ENCODE measurements at regions not wholly inside any gene's neighbourhood (a gene's known extent, or its start where the extent isn't known, plus 50 kb on each side); places are given as distances from the start of the nearest gene placed in this dataset.

DNA sequence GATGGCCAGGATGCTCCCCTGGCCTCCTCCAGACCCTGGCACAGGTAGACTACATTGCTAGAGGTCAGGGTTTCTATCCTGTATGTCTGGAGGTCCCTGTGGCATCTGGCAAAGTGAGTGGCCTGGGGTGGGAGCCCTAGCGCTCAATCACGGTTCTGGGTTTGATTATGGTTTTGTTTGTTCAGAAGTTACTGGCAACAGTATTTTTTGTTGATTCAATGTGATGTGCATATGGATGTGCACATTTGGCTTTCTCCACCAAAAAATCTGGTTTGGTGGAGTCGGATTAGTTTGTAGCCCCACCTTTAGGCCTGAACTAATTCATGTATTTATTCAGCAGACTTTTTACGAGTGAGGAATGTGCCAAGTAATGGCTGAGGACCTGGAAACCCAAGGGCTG is 109.7 kb downstream of the VEGFA start:
- TF ChIP-seq, protein P1, sequence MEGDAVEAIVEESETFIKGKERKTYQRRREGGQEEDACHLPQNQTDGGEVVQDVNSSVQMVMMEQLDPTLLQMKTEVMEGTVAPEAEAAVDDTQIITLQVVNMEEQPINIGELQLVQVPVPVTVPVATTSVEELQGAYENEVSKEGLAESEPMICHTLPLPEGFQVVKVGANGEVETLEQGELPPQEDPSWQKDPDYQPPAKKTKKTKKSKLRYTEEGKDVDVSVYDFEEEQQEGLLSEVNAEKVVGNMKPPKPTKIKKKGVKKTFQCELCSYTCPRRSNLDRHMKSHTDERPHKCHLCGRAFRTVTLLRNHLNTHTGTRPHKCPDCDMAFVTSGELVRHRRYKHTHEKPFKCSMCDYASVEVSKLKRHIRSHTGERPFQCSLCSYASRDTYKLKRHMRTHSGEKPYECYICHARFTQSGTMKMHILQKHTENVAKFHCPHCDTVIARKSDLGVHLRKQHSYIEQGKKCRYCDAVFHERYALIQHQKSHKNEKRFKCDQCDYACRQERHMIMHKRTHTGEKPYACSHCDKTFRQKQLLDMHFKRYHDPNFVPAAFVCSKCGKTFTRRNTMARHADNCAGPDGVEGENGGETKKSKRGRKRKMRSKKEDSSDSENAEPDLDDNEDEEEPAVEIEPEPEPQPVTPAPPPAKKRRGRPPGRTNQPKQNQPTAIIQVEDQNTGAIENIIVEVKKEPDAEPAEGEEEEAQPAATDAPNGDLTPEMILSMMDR (IDR thresholded peaks at IDR 0.05), result no peak
- TF ChIP-seq POLR2A (IDR thresholded peaks at IDR 0.05), result no peak
